Activated CD4-positive, alpha-beta T cell treated with anti-CD3 and anti-CD28 coated beads for 48 hours (primary cell): ENCODE measurements at regions not wholly inside any gene's neighbourhood (a gene's known extent, or its start where the extent isn't known, plus 50 kb on each side); places are given as distances from the start of the nearest gene placed in this dataset.

Experiments used
- DNase-seq: peaks from one replicate; pipeline ENCODE4 v3.0.0-alpha.2; 2020

DNA sequence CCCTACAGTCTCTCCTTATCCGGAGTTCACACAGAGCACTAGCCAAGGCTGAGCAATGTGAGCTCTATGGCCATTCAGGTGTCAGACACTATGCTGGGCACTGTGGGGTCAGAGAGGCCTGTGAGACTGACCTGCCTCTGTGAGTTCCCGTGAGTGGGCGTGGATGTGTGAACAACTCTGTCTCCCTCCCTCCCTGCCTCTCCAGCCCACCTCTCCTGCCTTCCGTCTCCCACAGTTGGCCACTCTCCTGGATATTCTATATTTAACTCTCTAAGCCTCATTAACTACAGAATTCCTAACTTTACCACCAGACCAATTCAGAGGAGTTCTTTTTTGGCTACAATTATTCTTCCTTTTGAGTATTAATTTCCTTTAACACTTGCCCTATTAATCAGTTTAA is 191.6 kb upstream of the NCAM1 start:
- no peak for DNase-seq

DNA sequence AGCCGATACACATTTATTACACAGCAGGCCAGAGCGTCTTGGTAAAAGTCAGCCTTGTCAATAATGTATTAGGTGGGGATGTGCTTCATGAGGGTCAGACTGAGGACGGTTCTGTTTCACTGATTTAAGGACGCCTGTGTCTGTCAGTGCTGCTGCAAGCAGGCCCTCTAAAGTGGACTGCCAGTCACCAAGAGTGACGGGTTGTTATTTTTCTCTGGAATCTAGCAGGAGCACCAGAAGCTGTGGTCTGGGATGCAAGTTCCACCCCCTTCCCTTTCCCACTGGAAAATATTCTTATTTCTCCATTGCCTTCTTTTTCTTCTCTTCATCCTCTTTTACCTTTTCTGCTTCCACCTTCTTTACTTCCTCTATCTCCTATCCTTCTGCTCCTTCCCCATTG is 191.2 kb upstream of the NCAM1 start:
- DNase-seq = no peak

DNA sequence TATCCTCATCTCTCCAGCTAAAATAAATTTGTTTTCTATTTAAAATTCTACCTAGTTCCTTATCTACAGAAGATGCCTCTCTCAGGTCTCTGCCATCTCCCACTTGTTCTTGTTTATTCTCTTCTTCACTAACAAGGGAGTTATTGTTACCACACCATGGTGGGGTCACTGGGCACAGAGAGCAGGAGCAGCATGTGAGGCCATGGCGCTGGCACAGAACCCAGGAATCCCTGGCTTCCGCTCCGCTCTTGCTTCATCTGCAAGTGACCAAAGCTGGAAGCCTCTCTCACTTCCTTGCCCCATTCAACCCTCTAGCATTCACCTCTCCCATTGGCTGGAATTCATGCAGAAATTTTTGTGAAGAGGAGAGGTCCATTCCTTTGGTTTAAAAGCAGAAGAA is 190.7 kb upstream of the NCAM1 start:
- DNase-seq = no peak

DNA sequence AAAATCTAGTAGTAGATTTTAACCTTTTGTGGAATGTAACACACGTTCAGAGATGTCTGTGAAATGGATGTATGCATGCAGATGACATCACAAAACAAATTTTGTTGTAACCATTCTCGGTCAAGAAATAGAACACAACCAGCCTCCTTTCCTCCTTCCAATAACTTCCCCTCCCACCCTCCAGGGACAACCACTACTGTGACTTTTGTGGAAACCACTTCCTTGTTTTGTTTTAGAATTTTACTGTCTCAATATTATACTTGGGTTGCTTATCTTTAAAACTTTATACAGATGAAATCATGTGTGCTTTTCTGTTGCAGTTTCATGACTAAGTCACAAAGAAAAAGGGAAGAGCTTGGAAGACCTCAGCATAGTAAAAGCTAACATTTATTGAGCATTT is 189.4 kb upstream of the NCAM1 start:
- no peak for DNase-seq

DNA sequence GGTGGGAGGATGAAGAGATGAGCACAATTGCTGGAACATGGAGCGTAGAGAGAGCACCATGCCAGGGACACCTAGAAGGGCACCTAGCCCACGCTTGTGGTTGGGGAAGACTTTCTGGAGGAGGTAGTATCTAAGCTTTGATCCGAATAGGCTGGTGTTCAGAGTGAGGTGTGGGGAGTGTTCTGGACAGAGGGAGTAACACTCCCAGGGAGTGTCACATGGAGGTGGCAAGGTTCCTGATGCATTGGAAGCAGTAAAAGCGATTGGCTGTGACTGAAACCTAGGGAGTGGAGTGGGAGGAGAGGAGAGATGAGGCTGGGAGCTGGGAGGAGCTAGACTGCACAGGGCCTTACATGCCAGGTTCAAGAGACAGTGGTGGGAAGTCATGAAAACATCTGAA is 188.0 kb upstream of the NCAM1 start:
- DNase-seq = no peak

DNA sequence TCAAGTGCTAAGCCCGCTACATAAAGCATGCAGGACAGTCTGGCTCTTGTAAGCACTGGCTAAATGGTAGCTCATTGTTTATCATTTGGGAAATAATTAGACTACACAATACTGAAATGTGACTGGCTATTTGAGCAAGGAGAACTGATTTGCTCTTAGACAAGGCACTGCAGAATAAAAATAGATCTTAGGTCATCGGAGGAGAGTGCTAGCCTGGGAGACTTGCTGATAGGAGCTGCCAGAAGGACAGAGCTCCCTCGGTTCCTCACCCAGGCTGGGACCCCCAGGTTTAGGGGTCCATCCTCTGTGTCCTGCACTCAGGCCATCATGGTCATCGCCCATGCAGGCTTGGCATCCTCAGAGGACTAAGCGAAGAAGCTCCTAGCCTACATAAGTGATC is 184.4 kb upstream of the NCAM1 start:
- no peak for DNase-seq

DNA sequence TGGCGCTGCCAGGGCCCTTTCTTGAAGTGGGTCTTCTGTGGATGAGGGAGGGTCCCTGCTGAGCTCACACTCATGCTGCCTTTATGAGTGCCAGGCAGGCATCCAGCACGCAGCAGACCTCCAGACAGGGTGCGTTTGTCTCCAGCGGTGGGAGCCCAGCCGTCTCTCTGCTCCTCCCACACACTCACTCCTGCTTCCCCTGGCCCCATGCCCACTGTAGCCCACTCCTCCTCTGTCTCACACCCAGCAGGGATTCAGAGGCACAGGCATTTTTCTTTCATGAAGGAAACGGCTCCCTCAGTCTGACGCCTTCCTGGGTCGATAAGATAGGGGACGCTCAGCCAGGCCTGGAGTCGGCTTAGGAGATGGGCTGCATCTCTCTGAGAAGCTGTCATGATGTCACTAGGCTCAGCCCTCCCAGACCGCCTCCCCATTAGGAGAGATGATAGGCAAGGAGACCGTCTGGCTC is 183.9 kb upstream of the NCAM1 start:
- no peak for DNase-seq

DNA sequence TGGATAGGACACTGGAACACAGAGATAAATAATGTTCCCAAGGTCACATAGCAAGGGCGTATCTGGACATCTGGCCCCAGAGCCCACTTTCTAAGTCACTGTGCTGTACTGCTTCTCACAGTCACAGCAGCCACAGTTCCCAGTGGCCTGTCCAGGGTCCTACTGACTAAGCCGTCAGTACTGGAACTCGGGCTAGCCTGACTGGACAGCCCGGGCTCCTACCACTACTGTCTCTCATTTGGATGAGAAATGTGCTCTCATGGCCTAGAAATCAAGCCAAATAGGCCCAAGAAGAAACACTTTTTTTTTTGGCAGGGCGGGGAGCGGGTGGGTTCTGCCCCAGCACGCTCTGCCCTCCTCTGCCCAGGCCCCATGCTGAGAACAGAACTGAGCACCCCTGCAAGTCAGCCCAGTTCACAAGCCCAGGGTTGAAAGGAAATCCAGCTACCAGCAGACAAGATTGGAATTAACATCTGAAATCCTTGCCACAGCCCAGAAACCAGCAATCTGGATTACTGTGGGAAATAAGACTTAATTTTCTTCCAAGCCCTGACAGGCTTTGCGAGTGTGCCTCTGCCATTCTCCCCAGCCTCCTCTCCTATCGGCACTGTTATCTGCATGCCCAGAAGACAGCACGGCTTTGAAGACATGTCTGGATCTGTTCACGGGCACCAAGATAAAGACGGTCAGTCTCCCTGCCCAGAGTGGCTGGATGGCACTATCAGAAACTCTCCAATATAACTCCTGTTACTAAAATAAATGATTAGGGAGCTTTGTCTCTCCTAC is 182.9 kb upstream of the NCAM1 start:
- no peak for DNase-seq

DNA sequence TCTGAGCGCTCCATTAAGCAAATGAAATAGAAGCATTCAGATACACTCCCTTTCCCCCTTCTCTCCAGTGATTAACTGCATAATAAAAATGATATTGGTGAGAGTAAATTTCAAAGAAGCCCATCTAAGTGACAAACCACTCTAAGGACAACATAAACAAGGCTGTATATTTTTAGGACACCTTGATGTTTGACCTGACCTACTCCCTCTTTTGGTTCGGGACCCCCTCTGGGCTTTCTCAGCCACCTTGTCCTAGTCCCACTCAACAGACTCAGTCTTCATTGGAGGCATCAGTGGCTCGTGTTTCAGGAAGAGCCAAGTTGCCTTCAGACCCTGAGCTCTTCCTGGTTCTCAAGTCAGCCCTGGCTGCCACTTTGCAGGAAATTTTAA is 182.3 kb upstream of the NCAM1 start:
- DNase-seq = no peak

DNA sequence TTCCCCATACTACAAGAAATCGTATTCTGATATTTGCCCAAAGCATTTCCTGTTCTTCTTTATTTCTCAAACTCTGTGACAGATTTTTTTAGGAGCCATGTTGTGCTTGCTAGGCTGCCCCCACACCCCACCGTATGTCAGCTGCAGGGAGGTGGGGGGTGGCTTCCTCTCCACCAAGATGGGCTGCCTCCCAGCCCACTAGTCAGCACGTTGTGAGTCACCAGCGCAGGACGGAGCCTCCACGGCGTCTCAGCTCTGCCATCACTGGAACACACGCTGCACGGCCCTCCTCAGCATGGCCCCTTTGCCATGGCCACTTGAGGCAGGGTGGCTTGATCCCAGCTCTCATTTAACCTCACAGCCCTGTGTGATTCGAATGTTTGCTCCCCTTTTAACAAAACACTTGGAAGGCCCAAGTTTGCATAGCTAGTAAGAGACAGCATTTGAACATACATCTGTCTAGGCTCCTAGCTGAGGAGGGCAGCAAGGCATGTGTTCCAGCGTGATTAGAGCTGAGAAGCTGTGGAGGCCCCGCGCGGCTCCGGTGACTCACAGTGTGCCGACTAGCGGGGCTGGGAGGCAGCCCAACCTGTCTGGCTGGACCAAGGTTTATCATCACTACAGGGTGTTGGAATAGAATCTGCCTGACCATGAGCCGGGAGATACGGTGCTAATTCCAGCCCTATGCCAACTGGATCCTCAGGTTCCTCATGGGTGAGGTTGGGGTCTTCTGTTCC is 180.7 kb upstream of the NCAM1 start:
- DNase-seq = no peak

DNA sequence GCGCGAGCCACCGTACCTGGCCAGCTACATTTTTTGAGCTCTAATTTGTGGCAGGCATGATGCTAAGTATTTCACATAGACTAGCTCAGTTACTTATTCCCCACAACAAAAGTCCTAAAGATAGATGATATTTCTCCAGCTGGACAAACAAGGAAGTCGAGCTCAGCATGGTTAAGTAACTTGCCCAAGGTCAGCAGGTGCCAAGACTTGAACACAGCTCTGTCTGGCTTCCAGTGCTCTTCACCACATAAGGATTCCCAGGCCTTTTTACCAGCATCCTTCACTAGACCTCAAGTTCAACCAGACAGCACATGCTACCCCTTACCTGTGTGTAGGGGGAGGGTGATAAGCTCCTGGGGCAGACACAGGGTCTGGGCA is 177.3 kb upstream of the NCAM1 start:
- no peak for DNase-seq

DNA sequence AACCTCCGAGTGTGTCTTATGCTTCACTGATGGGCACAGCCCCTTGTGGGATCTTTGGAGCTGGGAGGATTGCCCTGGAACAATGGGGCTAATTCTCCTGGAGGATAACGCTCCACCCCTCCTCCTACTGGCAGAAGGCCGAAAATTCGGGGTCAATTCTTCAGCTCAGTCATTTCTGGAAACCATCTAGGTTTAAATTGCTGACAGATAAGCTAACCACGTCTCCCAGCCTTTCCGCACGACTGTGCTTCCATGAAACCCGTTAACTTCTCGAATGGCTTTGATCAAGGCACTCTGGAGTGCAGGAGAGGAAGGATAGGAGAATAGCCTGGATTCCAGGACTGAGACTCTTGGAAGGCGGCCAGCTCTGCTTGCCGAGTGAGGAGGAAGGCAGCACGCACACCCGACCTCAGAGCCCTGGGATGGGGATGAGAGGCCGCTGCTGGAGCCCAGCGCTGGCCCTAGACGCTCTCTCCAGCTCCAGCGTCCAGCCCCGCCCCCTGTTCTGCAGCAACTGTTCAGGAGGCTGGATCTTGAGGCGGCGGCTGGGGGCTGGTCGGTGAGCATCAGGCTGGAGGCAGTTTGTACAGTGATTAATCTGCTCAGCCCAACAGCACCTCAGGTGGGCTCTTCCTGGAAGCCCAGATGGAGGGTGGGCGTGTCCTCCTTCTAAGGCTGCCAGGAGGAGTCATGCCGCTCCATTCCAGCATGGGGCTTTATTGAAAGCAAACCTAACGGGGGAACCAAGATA is 176.7 kb upstream of the NCAM1 start:
- DNase-seq = no peak

DNA sequence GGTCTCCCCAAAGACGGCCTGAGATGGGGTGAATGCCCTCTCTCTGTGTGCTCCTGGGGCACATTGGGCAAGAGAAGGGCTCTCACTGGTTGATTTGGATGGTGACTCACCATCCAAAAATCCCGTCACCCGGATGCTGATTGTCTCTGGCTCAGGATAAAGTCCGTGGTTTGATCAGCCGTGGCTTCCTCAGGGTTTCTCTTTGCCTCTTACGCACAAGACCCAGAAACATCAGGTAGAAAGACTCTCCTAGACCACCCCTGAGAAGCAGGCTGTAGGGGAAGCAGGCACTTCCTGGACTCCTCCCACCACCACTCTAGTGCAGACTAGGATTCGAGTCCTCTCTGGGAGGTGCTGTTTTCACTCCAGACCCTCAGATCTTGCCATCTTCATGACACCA is 176.1 kb upstream of the NCAM1 start:
- DNase-seq = no peak

DNA sequence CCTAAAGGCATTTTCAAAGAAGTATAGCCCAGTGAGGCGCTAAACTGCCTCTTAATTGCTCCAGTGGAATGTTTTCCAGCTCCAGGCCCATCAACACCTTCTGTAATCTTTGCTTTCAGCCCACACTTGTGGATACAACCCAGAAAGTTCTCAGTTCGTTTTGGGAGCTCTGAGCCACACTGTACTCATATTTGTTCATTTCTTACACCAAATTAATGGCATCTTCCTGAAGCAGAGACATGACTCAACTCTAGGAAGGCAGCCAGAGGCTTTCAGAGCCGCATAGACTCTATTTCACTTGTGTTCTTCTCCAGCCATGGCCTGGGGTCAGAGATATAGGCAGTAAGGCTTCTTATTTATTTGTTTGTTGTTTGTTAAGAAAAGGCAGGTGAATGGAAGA is 175.5 kb upstream of the NCAM1 start:
- DNase-seq = no peak

DNA sequence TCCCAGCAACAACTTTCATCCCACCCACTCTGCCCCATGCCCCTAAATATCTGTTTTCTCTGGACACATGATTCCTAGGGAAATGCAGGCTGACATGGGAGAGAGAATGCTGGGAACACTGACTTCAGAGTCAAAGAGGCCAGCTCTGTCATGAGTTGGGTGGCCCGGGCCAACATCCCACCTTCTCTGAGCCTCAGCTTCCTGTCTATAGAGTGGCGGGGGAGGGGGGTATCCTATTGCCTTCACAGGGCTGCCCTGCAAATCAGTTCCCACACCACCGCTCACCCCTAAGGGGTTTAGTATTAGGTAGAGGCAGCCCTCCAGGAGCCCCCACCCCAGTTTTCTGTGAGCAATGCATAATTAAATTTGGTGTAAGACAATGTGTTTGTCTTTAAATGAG is 175.0 kb upstream of the NCAM1 start:
- no peak for DNase-seq

DNA sequence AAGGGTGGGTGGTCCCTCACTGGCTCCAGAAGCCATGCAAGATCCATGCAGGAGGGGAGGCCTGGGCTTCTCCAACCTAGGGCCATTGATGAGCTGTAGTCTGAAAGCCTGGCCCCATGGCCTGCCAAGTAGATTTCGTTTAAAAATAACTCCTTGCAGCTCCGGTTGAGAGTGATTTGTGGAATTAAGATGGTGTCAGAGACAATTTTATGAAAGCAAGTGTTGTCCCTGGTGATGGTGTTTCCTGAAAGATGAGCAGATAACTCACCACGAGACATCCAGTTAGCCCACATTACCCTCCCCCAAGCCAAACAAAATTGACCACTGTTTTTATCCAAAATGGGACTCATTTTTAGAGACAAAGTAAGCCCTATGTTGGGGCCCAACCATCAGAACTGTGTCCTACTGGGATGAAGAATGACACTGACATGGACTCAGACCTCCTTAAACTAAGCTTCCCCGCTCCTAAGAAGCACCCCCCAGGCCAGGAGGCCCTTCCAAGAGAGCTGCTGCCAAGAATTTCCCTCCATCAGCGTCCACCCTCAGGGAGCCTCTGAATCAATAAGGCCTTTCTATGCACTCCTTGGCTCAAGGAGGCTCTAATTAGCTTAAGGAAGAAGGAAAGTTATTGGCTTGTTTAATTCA is 174.2 kb upstream of the NCAM1 start:
- DNase-seq = no peak

DNA sequence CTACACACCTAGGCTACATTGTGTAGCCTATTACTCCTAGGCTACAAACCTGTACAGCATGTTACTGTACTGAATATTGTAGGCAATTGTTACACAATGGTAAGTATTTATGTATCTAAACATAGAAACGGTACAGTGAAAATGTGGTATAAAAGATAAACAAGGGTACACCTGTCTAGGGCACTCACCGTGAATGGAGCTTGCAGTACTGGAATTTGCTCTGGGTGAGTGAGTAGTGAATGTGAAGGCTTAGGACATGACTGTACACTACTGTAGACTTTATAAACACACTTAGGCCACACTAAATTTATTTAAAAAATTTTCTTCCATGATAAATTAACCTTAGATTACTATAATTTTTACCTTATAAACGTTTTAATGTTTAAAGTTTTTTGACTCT is 171.7 kb upstream of the NCAM1 start:
- DNase-seq = no peak

DNA sequence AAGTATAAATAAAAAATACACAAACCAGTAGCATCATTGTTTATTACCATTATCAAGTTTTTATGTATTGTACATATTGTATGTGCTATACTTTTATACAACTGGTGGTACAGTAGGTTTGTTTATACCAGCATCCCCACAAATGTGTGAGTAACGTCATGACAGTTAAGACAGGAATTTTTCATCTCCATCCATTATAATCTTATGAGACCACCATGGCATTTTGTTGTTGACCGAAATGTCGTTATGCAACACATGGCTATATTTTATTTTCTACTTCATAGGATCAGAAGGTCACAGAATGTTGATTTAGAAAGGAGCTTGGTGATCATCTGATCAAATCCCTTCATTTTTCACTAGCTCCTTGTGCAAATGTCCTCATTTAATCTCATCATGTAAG is 170.9 kb upstream of the NCAM1 start:
- no peak for DNase-seq

DNA sequence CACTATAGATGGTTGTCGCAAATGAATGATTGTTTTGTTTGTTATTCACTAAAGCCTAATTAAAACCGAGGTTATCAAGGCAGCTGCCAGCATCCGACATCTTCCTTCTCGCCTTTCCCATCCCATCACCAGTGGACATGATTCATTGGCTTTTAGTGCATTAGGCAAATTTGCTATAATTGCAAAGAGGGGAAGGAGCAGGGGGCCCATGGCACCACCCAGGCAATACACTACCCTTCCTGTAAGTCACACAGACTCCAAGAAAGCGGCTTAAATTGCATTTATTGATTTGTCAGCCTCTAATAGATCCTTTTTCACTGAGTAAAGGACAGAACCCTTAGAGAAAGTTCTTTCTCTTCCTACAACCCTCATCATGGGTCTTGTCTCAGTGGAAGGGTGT is 169.2 kb upstream of the NCAM1 start:
- no peak for DNase-seq

DNA sequence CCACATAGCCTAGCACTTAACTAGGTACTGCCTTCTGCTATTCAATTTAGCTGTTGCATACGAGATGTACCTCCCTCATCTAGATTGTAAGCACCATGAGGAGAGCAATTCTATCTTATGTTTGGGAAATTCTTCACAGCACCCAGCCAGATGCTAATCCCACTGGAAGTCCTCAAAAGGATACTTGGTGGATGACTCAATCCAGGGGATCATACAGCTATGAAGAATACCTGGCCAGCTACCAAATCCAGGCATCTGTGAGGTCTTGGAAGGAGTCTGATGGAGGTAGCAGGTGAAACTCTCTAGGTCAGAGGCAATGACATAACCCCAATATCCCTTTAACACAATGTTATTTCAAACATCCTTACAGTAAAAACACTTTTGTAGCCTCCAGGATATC is 167.8 kb upstream of the NCAM1 start:
- no peak for DNase-seq

DNA sequence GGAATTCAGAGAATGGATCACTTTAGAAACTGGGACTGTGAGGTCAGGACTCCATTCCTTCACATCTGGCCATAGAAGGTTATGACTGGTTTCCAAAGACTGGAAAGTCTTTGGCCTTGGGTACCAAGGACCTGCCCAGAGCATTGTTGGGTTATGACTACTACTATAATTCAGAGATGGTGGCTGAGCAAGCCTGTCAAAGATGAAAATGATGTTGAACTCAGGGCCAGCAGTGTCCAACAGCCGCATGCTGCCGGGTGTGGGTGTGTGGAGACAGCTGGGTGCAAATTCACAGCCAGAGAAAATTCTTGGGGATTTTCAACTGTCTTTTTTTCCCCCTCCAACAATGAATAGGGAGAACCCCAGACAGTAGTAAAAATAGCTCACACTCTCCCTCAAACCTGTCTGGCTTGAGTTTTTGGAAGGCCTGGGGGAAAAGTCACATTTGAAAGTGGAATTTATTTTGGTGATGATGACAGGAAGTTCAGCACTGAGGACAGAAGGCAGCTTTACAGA is 166.8 kb upstream of the NCAM1 start:
- no peak for DNase-seq

DNA sequence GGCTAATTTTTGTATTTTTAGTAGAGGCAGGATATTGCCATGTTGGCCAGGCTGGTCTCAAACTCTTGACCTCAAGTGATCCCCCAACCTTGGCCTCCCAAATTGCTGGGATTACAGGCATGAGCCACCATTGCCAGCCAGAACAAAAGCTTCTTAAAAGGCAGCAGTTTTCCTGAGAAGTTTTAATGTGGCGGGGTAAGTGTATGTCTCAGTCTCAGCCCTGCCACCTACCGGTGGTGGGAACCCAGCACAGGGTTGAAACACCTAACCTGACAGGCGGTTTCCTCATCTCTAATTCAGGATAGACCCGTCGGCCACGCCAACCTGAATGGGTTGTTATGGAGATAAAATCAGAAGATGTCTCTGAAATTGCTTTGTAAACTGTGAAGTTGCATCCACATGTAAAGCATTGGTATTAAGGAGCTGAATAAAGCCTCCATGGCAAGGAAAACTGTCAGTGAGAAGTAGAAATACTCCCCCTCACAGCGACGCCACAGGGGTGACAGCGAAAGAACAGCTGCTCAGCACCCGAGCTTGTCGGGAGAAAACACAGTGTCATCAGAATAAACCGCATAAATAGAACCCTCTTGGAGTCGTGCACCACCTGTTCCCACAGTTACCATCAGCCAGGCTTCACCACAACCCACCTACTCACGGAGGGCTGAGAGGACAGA is 165.9 kb upstream of the NCAM1 start:
- peak; percentile 27 for DNase-seq
